ENCODE measurements at regions not wholly inside any gene's neighbourhood (a gene's known extent, or its start where the extent isn't known, plus 50 kb on each side); places are given as distances from the start of the nearest gene placed in this dataset.

DNA sequence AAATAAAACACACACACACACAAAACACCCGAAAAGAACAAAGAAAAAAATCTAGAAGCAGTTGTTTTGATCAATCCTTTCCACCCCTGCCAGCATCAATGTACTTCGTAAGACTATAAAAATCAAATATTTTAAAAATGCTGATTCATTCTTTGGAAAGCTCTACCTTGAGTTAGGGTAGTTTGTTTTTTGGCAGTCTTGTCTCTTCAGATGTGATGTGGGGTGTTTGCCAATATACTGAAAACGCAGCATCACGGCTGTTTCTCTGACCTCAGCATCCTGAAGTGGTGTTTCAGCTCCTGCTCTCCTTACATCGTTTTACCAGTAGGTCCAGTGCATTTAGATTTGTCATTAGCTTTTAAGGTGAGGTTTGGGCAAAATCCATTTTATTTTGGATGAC is 526.0 kb downstream of the UTRN start:
- peak; percentile 13 for FAIRE-seq
- Histone ChIP-seq H3K4me3 (ENCODE audit: extremely low read depth in 1 of 4, insufficient read depth in 2 of 4, low read depth in 3 of 4, low read length in 4 of 4) (no peak overlapping the region), H3K4me2 (ENCODE audit: insufficient read depth in 1 of 2, low read depth in 2 of 2, low read length in 2 of 2) (no peak overlapping the region), H3K14ac (ENCODE audit: insufficient read length) (no peak overlapping the region), H3K79me1 (ENCODE audit: low read depth, low read length) (no peaks in the 10 kb centered on the region), H2BK120ac (replicated peaks; ENCODE audit: low read depth, low read length) (no peak overlapping the region), H3K36me3 (ENCODE audit: control insufficient read depth in 2 of 4, insufficient read depth in 4 of 4, low read length in 3 of 4) (no peaks in the 10 kb centered on the region), H3K23ac (ENCODE audit: insufficient read length) (no peak overlapping the region), H3K27ac (ENCODE audit: low read depth, low read length) (no peak overlapping the region), H3K56ac (replicated peaks; ENCODE audit: insufficient read length, low read depth, low read length) (no peak overlapping the region), H3K4me1 (replicated peaks in 1 of 4; ENCODE audit: control insufficient read depth in 3 of 4, insufficient read depth in 4 of 4, low read length in 3 of 4) (no peaks in the 10 kb centered on the region), H4K8ac (ENCODE audit: extremely low read depth, insufficient read depth, low read length) (no peak overlapping the region), H2BK12ac (ENCODE audit: low read depth, low read length) (no peak overlapping the region), H2AK5ac (ENCODE audit: low read depth, low read length) (no peak overlapping the region), H2BK15ac (ENCODE audit: low read length) (no peak overlapping the region), H3K23me2 (ENCODE audit: low read depth, low read length) (no peaks in the 10 kb centered on the region), H2BK20ac (ENCODE audit: low read length) (no peak overlapping the region), H2BK5ac (ENCODE audit: low read depth, low read length) (no peak overlapping the region), H4K5ac (ENCODE audit: insufficient read length, low read depth, low read length) (no peak overlapping the region), H4K91ac (replicated peaks; ENCODE audit: insufficient read length, low read length) (no peak overlapping the region), H2AFZ (ENCODE audit: low read length) (no peak overlapping the region), H3K79me2 (ENCODE audit: control insufficient read depth in 1 of 2, insufficient read depth in 2 of 2, low read length in 2 of 2) (no peaks in the 10 kb centered on the region), H3K27me3 (replicated peaks in 1 of 4; ENCODE audit: control insufficient read depth in 3 of 4, extremely low read depth in 1 of 4, insufficient read depth in 3 of 4, low read length in 3 of 4) (no peaks in the 10 kb centered on the region), H4K20me1 (replicated peaks in 1 of 2; ENCODE audit: control insufficient read depth in 1 of 2, insufficient read depth in 2 of 2, low read length in 2 of 2) (no peaks in the 10 kb centered on the region), H3K9ac (replicated peaks in 1 of 4; ENCODE audit: extremely low read depth in 1 of 4, low read depth in 3 of 4, low read length in 3 of 4) (no peak overlapping the region), H3K9me3 (ENCODE audit: insufficient read depth in 2 of 2, low read depth in 1 of 2, low read length in 1 of 2) (no peaks in the 10 kb centered on the region), H3K4ac (replicated peaks; ENCODE audit: insufficient read length, low read depth, low read length) (no peak overlapping the region), H3K18ac (ENCODE audit: extremely low read depth, low read length) (no peak overlapping the region)
- TF ChIP-seq RFX5 (IDR thresholded peaks at IDR 0.05; ENCODE audit: borderline replicate concordance, low read depth, low read length) = no peak
- TF ChIP-seq MAFK (IDR thresholded peaks at IDR 0.05; ENCODE audit: low read depth, low read length) = 0 out of 2 replicates have a peak, but pooled peaks have one; percentile 2
- POLR2A ChIA-PET (ENCODE audit: partially characterized antibody) = no interaction called here
- no peak for DNase-seq (ENCODE audit: low read depth in 1 of 2, low spot score in 2 of 2)
- 91% methylated on average over 5 of the region's 5 CpGs; no CpG with 5 or more reads in 1 of the 2 experiments for WGBS, 2 experiments (ENCODE audit: extremely low coverage in 1 of 2, insufficient coverage in 1 of 2, insufficient read length in 1 of 2, insufficient replicate concordance in 2 of 2, low coverage in 1 of 2, low lambda C conversion rate in 2 of 2, missing lambda C conversion rate in 1 of 2)
- CTCF ChIA-PET (ENCODE audit: partially characterized antibody) = interaction anchor here (1.2 kb wide), 1 partner anchor 32 kb away, joined by 3 read pairs; no protein-coding TSS in a partner anchor

All from H1 (cell line).